OCI-LY1 (cell line): ENCODE measurements at regions not wholly inside any gene's neighbourhood (a gene's known extent, or its start where the extent isn't known, plus 50 kb on each side); places are given as distances from the start of the nearest gene placed in this dataset.

ENCODE experiments used
- H2AFZ ChIP-seq: fragments of 200-600 bp; sonication (generic), shearing (Covaris generic); 2 replicates; pipeline ENCODE4 v1.6.0; 2014; ENCODE audit warnings: antibody characterized with exemption, mild to moderate bottlenecking, low read length
- H3F3A ChIP-seq: fragments of 200-600 bp; sonication (generic), shearing (Covaris generic); 2 replicates; pipeline ENCODE4 v1.6.0; 2014; ENCODE audit warnings: mild to moderate bottlenecking, antibody characterized with exemption, low read length, moderate library complexity; ENCODE audit not compliant: insufficient read depth
- H3K27ac ChIP-seq: fragments of 200-600 bp; sonication (generic); 2 replicates; pipeline ENCODE4 v1.5.1; 2014; ENCODE audit warnings: low read length, mixed run types, mild to moderate bottlenecking, low read depth; ENCODE audit not compliant: poor library complexity, severe bottlenecking
- H3K27me3 ChIP-seq: fragments of 200-600 bp; sonication (generic); 2 replicates; pipeline ENCODE4 v1.6.0; 2014; ENCODE audit warnings: antibody characterized with exemption, mild to moderate bottlenecking, low read length, moderate library complexity; ENCODE audit not compliant: insufficient read depth
- H3K36me3 ChIP-seq: fragments of 200-600 bp; sonication (generic); 2 replicates; pipeline ENCODE4 v1.6.1; 2014; ENCODE audit warnings: mild to moderate bottlenecking, antibody characterized with exemption, low read length, moderate library complexity, mixed read lengths; ENCODE audit not compliant: insufficient read depth
- H3K4me1 ChIP-seq: fragments of 200-600 bp; sonication (generic); 2 replicates; pipeline ENCODE4 v1.5.1; 2014; ENCODE audit warnings: mild to moderate bottlenecking, low read length, moderate library complexity; ENCODE audit not compliant: insufficient read depth, severe bottlenecking
- H3K4me2 ChIP-seq: fragments of 200-600 bp; sonication (generic), shearing (Covaris generic); 2 replicates; pipeline ENCODE4 v1.6.1; 2014; ENCODE audit warnings: low read length
- H3K4me3 ChIP-seq: fragments of 200-600 bp; sonication (generic); 2 replicates; pipeline ENCODE4 v1.5.1; 2014; ENCODE audit warnings: low read length, low read depth, mild to moderate bottlenecking, mixed read lengths; ENCODE audit not compliant: poor library complexity, severe bottlenecking
- H3K79me2 ChIP-seq: fragments of 200-600 bp; shearing (Covaris generic); 2 replicates; pipeline ENCODE4 v1.6.1; 2016; ENCODE audit warnings: mixed run types, low read length, mixed read lengths; ENCODE audit not compliant: insufficient read depth
- H3K9ac ChIP-seq: fragments of 200-600 bp; sonication (generic), shearing (Covaris generic); 2 replicates; pipeline ENCODE4 v1.6.1; 2014; ENCODE audit warnings: mild to moderate bottlenecking, low read length, mixed read lengths
- H3K9me2 ChIP-seq: fragments of 200-600 bp; sonication (generic), shearing (Covaris generic); 2 replicates; pipeline ENCODE4 v1.6.1; 2014; ENCODE audit warnings: low read depth, mild to moderate bottlenecking, low read length, mixed read lengths
- H3K9me3 ChIP-seq: fragments of 200-600 bp; shearing (Covaris generic); 2 replicates; pipeline ENCODE4 v1.6.1; 2014; ENCODE audit warnings: low read length, mixed read lengths
- H4K20me1 ChIP-seq: fragments of 200-600 bp; sonication (generic), shearing (Covaris generic); 2 replicates; pipeline ENCODE4 v1.6.0; 2016; ENCODE audit warnings: mild to moderate bottlenecking, low read length; ENCODE audit not compliant: insufficient read depth
- EZH2 ChIP-seq: fragments of 200-600 bp; sonication (generic), shearing (Covaris generic); IDR thresholded peaks from 2 replicates; pipeline ENCODE4 v1.8.0; 2017; ENCODE audit warnings: borderline replicate concordance, mixed run types, mild to moderate bottlenecking, antibody characterized with exemption, low read length, moderate library complexity, mixed read lengths
- TF ChIP-seq, protein P1 (sequence below): fragments of 200-600 bp; sonication (generic), shearing (Covaris generic); IDR thresholded peaks from 2 replicates; pipeline ENCODE4 v1.5.1; 2017; ENCODE audit warnings: mild to moderate bottlenecking, antibody characterized with exemption, low read length, moderate library complexity, mixed read lengths

- Histone ChIP-seq H3K9me2 (no peaks in the 10 kb centered on the region), H3K27me3 (no peaks in the 10 kb centered on the region), H3K36me3 (no peaks in the 10 kb centered on the region), H3K9ac (no peak overlapping the region), H3F3A (no peaks in the 10 kb centered on the region), H3K4me1 (no peaks in the 10 kb centered on the region), H3K4me3 (no peak overlapping the region), H3K27ac (no peak overlapping the region), H4K20me1 (no peaks in the 10 kb centered on the region), H3K4me2 (no peak overlapping the region), H2AFZ (no peak overlapping the region), H3K79me2 (no peaks in the 10 kb centered on the region), H3K9me3 (no peaks in the 10 kb centered on the region)
- TF ChIP-seq, protein P1, sequence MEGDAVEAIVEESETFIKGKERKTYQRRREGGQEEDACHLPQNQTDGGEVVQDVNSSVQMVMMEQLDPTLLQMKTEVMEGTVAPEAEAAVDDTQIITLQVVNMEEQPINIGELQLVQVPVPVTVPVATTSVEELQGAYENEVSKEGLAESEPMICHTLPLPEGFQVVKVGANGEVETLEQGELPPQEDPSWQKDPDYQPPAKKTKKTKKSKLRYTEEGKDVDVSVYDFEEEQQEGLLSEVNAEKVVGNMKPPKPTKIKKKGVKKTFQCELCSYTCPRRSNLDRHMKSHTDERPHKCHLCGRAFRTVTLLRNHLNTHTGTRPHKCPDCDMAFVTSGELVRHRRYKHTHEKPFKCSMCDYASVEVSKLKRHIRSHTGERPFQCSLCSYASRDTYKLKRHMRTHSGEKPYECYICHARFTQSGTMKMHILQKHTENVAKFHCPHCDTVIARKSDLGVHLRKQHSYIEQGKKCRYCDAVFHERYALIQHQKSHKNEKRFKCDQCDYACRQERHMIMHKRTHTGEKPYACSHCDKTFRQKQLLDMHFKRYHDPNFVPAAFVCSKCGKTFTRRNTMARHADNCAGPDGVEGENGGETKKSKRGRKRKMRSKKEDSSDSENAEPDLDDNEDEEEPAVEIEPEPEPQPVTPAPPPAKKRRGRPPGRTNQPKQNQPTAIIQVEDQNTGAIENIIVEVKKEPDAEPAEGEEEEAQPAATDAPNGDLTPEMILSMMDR: no peak
- no peak for TF ChIP-seq EZH2
Observed at GRCh38 chr9:73039271-73040263, 86.7 kb upstream of the ALDH1A1 start.

- no peaks in the 10 kb centered on the region for H3K79me2 ChIP-seq
- no peak overlapping the region for H2AFZ ChIP-seq
- no peaks in the 10 kb centered on the region for H3K27me3 ChIP-seq
- H3K9me2 ChIP-seq: no peaks in the 10 kb centered on the region
- no peak overlapping the region for H3K27ac ChIP-seq
- no peak overlapping the region for H3K4me2 ChIP-seq
- no peaks in the 10 kb centered on the region for H3K4me1 ChIP-seq
- no peaks in the 10 kb centered on the region for H3K36me3 ChIP-seq
- no peaks in the 10 kb centered on the region for H4K20me1 ChIP-seq
- H3K4me3 ChIP-seq: no peak overlapping the region
- TF ChIP-seq, protein P1: no peak
- no peak for TF ChIP-seq EZH2
- no peak overlapping the region for H3K9ac ChIP-seq
- H3F3A ChIP-seq: no peaks in the 10 kb centered on the region
- H3K9me3 ChIP-seq: no peaks in the 10 kb centered on the region
Observed at GRCh38 chr9:73038613-73039012, 85.8 kb upstream of the ALDH1A1 start.

DNA sequence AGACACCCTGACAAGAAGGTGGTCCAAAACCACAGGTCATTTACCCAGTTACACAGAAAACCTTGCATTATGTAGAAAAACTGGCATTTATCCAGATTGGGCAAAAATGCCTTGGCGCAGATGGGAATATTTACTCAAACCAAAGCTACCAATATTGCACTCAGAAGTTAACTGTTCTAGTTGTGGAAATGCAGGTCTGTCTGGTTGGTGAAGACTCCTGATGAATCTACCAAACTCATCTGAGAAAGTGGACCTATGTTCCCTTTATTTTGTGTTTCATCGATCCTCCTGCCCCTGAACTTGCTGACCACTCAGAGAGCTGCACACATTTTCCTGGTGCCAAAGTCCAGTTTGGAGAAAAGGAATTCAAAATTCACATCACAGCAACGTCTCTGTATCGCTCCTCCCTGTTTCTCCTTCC is 85.2 kb upstream of the ALDH1A1 start:
- Histone ChIP-seq H3F3A (no peaks in the 10 kb centered on the region), H3K27me3 (no peaks in the 10 kb centered on the region), H3K4me1 (no peaks in the 10 kb centered on the region), H3K27ac (no peak overlapping the region), H3K9me3 (no peaks in the 10 kb centered on the region), H3K36me3 (no peaks in the 10 kb centered on the region), H3K9me2 (no peaks in the 10 kb centered on the region), H3K4me2 (no peak overlapping the region), H2AFZ (no peak overlapping the region), H3K79me2 (no peaks in the 10 kb centered on the region), H4K20me1 (no peaks in the 10 kb centered on the region), H3K4me3 (no peak overlapping the region), H3K9ac (no peak overlapping the region)
- TF ChIP-seq, protein P1: no peak
- TF ChIP-seq EZH2: no peak
